Karpas-422 (cell line): ENCODE measurements at regions not wholly inside any gene's neighbourhood (a gene's known extent, or its start where the extent isn't known, plus 50 kb on each side); places are given as distances from the start of the nearest gene placed in this dataset.
"Not testable (repeated sequence)": the region's sequence is repeated elsewhere in the genome, so short reads cannot be mapped to it uniquely, and the experiment has no call there.

ENCODE experiments used
- DNase-seq: peaks from one replicate; pipeline ENCODE4 v3.0.0-alpha.2; 2015
- H2AFZ ChIP-seq: fragments of 200-600 bp; sonication (generic); 2 replicates; pipeline ENCODE4 v1.6.1; 2014; ENCODE audit warnings: antibody characterized with exemption, low read length, mixed read lengths
- H3K27ac ChIP-seq: fragments of 200-600 bp; sonication (generic); 2 replicates; pipeline ENCODE4 v1.5.1; 2014; ENCODE audit warnings: mild to moderate bottlenecking, low read length, moderate library complexity
- H3K27me3 ChIP-seq: fragments of 200-600 bp; sonication (generic); 2 replicates; pipeline ENCODE4 v1.6.1; 2014; ENCODE audit warnings: low read length, mixed read lengths
- H3K36me3 ChIP-seq: fragments of 200-600 bp; sonication (generic); 2 replicates; pipeline ENCODE4 v1.6.1; 2014; ENCODE audit warnings: low read length, mixed read lengths; ENCODE audit not compliant: insufficient read depth
- H3K4me1 ChIP-seq: fragments of 200-600 bp; sonication (generic); 2 replicates; pipeline ENCODE4 v1.6.1; 2014; ENCODE audit warnings: mild to moderate bottlenecking, low read length, mixed read lengths
- H3K4me2 ChIP-seq: fragments of 200-600 bp; sonication (generic); 2 replicates; pipeline ENCODE4 v1.6.1; 2014; ENCODE audit warnings: low read length, low read depth, mild to moderate bottlenecking; ENCODE audit not compliant: poor library complexity, severe bottlenecking
- H3K4me3 ChIP-seq: fragments of 200-600 bp; sonication (generic); 2 replicates; pipeline ENCODE4 v1.5.1; 2014; ENCODE audit warnings: mild to moderate bottlenecking, antibody characterized with exemption, low read length, mixed read lengths
- H3K79me2 ChIP-seq: fragments of 200-600 bp; sonication (generic); 2 replicates; pipeline ENCODE4 v1.6.1; 2014; ENCODE audit warnings: mild to moderate bottlenecking, low read length, mixed read lengths
- H3K9ac ChIP-seq: fragments of 200-600 bp; sonication (generic); 2 replicates; pipeline ENCODE4 v1.6.0; 2014; ENCODE audit warnings: low read length
- H3K9me2 ChIP-seq: fragments of 200-600 bp; sonication (generic), shearing (Covaris generic); replicated peaks from 2 replicates; pipeline ENCODE4 v1.6.0; 2014; ENCODE audit warnings: mild to moderate bottlenecking, low read length, moderate library complexity; ENCODE audit not compliant: insufficient read depth
- H3K9me3 ChIP-seq: fragments of 300-700, 200-600 bp; sonication (generic); 2 replicates; pipeline ENCODE4 v1.6.1; 2014; ENCODE audit warnings: low read length, mixed read lengths
- H4K20me1 ChIP-seq: fragments of 200-600 bp; sonication (generic); 2 replicates; pipeline ENCODE4 v1.6.1; 2014; ENCODE audit warnings: mild to moderate bottlenecking, antibody characterized with exemption, low read length, low read depth; ENCODE audit not compliant: insufficient read depth

DNA sequence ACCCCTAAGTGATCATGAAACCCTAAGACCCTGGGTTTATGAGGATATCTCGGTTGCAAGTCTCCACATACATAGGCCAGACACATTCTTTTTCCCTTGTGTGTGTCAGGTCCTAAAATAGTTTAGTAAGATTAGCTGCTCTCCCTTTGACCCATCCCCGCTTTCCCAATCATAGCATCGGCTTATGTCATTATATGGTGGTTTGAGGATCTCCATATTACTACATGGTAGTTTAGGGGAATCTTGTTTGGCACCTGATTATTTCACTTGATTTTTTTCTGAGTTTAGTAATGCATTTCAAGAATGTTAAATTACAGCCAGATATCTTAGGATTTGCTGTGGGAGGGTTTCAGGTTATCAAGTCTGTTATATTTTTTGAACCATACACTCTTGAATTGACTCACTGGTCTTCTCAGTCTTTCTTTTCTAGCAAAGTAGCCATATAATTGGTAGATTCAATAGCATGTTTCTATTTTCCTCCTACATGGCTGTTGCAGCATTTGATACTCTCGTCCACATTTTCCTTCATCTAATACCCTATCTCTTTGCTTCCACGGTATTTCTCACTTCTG lies 68.3 kb upstream of the TRHDE start:
- no peak overlapping the region for H3K27ac ChIP-seq
- no peaks in the 10 kb centered on the region for H3K36me3 ChIP-seq
- H3K4me3 ChIP-seq: no peak overlapping the region
- no peak for DNase-seq
- no peaks in the 10 kb centered on the region for H3K4me1 ChIP-seq
- H3K9ac ChIP-seq: no peak overlapping the region
- no peaks in the 10 kb centered on the region for H3K79me2 ChIP-seq
- no peak overlapping the region for H2AFZ ChIP-seq
- H3K27me3 ChIP-seq: no peaks in the 10 kb centered on the region
- H3K9me3 ChIP-seq: peaks cover 5% of the 10 kb centered on the region; the same call in 1 of the 2 replicates
- no peak overlapping the region for H3K4me2 ChIP-seq
- no peaks in the 10 kb centered on the region for H4K20me1 ChIP-seq
- no peaks in the 10 kb centered on the region for H3K9me2 ChIP-seq

DNA sequence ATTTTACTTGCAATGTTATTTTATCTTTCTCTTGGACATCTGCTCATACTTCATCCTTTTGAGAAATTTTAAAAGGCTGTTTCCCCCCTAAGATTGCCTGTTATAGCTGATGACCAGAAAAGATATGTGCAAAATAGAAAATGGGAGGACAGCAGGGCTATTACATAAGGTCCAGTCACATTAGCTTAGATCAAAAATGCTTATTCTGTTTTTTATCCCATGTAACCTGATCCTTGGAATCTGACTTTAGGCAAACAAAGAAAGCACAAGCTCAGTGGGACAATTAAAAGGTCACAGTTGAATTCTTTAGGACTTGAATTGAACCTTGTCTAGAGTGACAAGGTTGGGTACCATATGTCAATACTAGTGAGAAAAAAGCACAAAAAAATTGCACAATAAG lies 65.1 kb upstream of the TRHDE start:
- Histone ChIP-seq H3K27me3 (no peaks in the 10 kb centered on the region), H3K27ac (no peak overlapping the region), H3K4me1 (no peaks in the 10 kb centered on the region), H3K4me2 (no peak overlapping the region), H3K4me3 (no peak overlapping the region), H3K9me2 (no peaks in the 10 kb centered on the region), H3K9me3 (no peaks in the 10 kb centered on the region), H4K20me1 (no peaks in the 10 kb centered on the region), H3K79me2 (no peaks in the 10 kb centered on the region), H2AFZ (no peak overlapping the region), H3K36me3 (no peaks in the 10 kb centered on the region), H3K9ac (no peak overlapping the region)
- no peak for DNase-seq

DNA sequence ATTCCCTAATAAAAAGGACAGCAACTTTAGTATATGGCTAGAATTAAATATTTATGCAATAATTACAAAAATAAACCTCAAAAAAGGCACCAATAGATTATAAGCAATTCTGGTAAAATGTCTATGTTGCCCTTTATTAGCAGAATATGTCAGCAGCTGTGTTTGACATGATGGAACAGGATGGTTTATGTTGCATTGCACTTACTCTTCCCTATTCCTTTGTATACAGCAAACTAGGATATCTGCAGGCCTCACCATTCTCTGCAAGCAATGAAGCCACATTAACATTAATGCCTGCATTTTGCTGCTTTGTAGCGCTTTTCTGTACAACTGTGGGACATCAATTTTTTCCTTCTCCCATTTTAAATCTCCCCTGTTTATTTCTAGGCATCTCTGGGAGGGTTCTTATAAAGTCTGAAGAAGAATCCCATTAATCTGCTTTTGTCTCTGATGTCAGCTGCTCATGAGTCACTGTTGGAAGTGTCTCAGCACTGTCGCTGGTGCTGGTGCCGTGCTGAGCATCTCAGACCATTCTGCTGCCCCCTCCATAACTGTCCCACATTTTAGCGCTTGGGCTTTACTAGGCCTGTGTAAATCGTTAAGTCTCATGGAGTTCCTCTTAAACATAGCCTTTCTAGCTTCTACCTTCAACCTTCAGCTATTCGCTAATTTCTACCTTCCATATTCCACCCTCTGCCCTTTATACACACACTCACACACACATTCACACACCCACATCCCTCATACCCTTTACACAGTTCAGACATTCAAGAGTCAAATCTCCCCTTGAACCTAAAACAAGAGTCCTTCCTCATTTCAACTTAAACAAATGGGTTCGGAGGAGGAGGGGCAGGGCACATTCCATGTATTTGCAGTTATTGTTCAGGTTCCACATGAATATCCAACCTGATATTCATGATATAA lies 64.4 kb upstream of the TRHDE start:
- Histone ChIP-seq H3K4me3 (no peak overlapping the region), H3K9me2 (no peaks in the 10 kb centered on the region), H4K20me1 (no peaks in the 10 kb centered on the region), H3K27me3 (no peaks in the 10 kb centered on the region), H3K9ac (no peak overlapping the region), H2AFZ (no peak overlapping the region), H3K36me3 (no peaks in the 10 kb centered on the region), H3K9me3 (no peaks in the 10 kb centered on the region), H3K4me1 (no peaks in the 10 kb centered on the region), H3K4me2 (no peak overlapping the region), H3K79me2 (no peaks in the 10 kb centered on the region), H3K27ac (no peak overlapping the region)
- DNase-seq: no peak

DNA sequence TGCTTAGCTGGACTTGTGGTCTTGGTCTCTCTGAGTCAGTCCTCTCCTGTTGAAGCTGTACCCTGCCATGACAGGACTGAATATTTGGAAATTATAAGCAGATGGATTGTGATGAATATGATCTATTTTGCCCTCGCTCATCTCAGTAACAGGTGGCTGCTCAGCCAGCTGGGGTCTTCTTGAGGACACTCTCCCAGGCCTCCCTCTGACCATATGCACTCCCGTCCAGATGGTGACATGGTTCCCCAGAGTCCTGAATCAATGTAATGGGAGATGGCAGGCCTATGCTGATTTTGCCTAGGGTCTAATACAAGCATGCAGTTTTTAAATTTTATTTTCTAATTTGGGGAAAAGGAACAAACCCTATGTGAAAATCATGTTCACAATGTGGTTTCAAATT lies 63.1 kb upstream of the TRHDE start:
- H4K20me1 ChIP-seq: no peaks in the 10 kb centered on the region
- H3K4me2 ChIP-seq: no peak overlapping the region
- no peaks in the 10 kb centered on the region for H3K9me3 ChIP-seq
- no peak overlapping the region; the same call in 1 of the 2 replicates for H2AFZ ChIP-seq
- no peaks in the 10 kb centered on the region for H3K27me3 ChIP-seq
- H3K79me2 ChIP-seq: no peaks in the 10 kb centered on the region
- H3K9ac ChIP-seq: no peak overlapping the region
- no peaks in the 10 kb centered on the region for H3K4me1 ChIP-seq
- no peaks in the 10 kb centered on the region for H3K36me3 ChIP-seq
- no peak overlapping the region for H3K27ac ChIP-seq
- no peak for DNase-seq
- H3K4me3 ChIP-seq: no peak overlapping the region
- H3K9me2 ChIP-seq: no peaks in the 10 kb centered on the region

DNA sequence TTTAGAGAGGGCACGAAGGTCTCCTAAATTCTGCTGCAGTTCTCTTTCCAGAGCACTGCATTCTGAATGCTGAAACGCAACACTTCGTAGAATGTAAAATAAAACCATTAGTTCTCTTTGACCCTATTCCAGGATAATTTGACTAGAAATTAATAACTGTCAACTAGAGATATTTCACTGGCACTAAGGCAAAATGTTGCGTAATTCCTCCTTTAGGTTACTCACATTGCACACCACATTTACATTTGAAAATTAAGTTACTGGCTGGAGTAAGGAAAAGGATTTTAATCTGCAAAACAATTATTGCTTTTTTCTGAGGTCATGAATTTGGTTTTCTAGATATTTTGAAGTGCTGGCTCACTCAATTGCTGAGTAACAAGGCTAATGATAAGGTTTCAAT lies 58.0 kb upstream of the TRHDE start:
- H3K9me3 ChIP-seq: no peaks in the 10 kb centered on the region
- H3K4me1 ChIP-seq: no peaks in the 10 kb centered on the region
- no peak overlapping the region for H3K27ac ChIP-seq
- no peak for DNase-seq
- H3K27me3 ChIP-seq: no peaks in the 10 kb centered on the region
- H3K79me2 ChIP-seq: no peaks in the 10 kb centered on the region
- H3K36me3 ChIP-seq: no peaks in the 10 kb centered on the region
- no peak overlapping the region for H3K4me3 ChIP-seq
- no peak overlapping the region for H3K4me2 ChIP-seq
- no peaks in the 10 kb centered on the region for H4K20me1 ChIP-seq
- no peak overlapping the region for H3K9ac ChIP-seq
- H3K9me2 ChIP-seq: no peaks in the 10 kb centered on the region
- H2AFZ ChIP-seq: no peak overlapping the region

DNA sequence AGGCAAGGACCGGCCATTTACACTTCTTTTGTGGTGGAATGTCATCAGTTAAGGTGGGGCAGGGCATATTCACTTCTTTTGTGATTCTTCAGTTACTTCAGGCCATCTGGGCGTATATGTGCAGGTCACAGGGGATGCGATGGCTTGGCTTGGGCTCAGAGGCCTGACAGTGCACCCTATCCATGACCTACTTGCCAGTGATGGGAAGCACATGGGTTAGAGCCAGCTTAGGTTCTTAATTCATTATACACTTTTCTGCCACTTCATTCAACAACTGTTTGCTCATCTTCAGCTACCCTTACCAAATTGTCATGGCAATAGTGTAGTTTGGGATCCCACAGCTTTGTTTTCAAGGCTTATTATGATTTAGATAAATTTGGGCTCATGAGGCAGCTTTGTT lies 56.9 kb upstream of the TRHDE start:
- not testable (repeated sequence) for DNase-seq, H3K79me2 ChIP-seq, H3K9me3 ChIP-seq, H2AFZ ChIP-seq, H3K9me2 ChIP-seq, H4K20me1 ChIP-seq, H3K9ac ChIP-seq, H3K4me1 ChIP-seq, H3K36me3 ChIP-seq, H3K27ac ChIP-seq, H3K4me3 ChIP-seq, H3K27me3 ChIP-seq, H3K4me2 ChIP-seq

DNA sequence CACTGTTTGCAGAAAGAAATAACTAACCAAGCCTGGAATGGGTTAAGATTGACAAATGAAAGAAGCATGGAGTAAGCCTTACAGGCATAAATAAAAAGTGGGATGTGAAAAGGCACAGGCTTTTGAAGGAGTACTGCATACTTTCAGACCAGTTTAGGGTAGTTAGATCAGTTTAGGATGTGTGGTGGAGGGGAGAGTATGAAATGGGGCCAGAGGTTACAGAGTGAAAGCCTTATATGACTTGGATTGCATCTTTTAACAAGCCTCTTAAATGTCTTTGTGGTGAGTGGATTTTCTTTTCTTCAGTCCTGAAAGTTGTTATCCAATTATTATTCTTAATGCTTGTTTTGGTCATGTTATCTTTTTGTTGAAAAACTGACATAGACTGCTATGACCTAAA lies 52.2 kb upstream of the TRHDE start:
- no peaks in the 10 kb centered on the region for H4K20me1 ChIP-seq
- no peaks in the 10 kb centered on the region for H3K9me2 ChIP-seq
- H3K27ac ChIP-seq: no peak overlapping the region
- H3K36me3 ChIP-seq: no peaks in the 10 kb centered on the region
- no peaks in the 10 kb centered on the region for H3K27me3 ChIP-seq
- H3K4me2 ChIP-seq: no peak overlapping the region
- no peak overlapping the region for H3K4me3 ChIP-seq
- DNase-seq: no peak
- H3K9ac ChIP-seq: no peak overlapping the region
- H3K79me2 ChIP-seq: no peaks in the 10 kb centered on the region
- no peaks in the 10 kb centered on the region for H3K9me3 ChIP-seq
- no peaks in the 10 kb centered on the region for H3K4me1 ChIP-seq
- no peak overlapping the region for H2AFZ ChIP-seq
